Activated CD8-positive, alpha-beta memory T cell treated with anti-CD3 and anti-CD28 coated beads for 36 hours (primary cell): ENCODE measurements at regions not wholly inside any gene's neighbourhood (a gene's known extent, or its start where the extent isn't known, plus 50 kb on each side); places are given as distances from the start of the nearest gene placed in this dataset.

Experiments
- CTCF ChIA-PET: fragments of 350-600 bp; sonication (Branson Sonifier 250); formaldehyde crosslinking; loops from one replicate; lab custom pipeline; 2021; ENCODE audit warnings: antibody characterized with exemption; lab: Charles Lee
- POLR2A ChIA-PET: fragments of 350-600 bp; sonication (Branson Sonifier 250); formaldehyde crosslinking; loops from one replicate; lab custom pipeline; 2021; ENCODE audit warnings: antibody characterized with exemption; lab: Charles Lee

- ChIA-PET POLR2A (no interaction called here), CTCF (no interaction called here)
Measured at GRCh38 chr16:86432048-86432447, 78.3 kb upstream of the FOXF1 start.

DNA sequence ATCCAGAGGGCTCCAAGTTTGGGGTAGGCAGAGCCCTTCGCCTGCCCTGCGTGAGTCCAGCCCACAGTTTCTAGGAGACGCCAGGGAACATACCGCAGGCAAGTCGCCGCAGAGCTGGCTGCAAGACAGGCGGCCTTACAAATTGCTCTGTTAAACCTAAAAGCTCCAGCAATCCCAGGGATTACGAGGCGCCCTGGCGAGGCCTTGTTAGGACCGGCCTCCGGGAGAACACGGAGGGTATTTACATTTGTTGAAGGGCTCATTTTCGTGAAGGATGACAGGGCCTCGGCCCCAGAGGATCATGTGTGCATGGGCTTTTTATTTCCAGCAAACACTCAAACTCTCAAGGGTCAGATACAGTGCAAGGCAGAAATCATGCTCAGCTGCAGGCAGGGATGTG lies 77.6 kb upstream of the FOXF1 start:
- CTCF ChIA-PET = no interaction called here
- POLR2A ChIA-PET = no interaction called here

DNA sequence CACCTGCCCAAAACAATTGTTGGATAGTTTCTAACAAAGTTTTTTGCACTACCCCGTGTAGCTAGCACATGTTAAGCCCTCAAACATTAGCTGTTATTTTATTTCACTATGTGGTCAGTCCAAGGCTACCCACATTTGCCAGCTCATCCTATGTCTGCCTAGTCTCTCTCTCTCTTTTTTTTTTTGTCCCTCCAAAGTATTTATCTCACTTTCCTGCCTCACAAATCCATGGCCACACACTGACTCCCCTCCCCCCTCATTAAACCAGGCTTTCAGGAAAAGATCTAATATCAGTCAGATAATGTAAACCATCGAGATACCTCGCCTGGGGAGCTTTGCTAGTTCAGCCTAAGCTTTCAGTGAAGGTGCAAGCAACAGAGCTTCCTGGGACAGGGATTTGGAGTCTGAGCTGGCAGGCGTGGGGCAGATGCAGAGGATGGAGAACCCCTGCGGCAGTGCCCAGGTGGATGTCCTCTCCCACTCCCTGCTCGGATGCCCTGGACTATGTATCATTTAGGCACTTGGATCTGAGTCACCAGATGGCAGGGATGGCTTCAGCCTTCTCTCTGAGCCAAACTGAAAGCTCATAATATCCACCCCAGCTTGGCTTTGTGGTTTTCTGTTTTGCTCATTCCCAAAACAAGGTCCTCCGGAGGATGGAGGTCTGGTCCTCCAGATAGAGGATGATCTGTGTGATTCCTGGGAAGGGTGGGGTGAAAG lies 73.7 kb upstream of the FOXF1 start:
- POLR2A ChIA-PET = no interaction called here
- CTCF ChIA-PET = no interaction called here

GRCh38 chr16:86437348-86437747 lies 73.0 kb upstream of the FOXF1 start:
- POLR2A ChIA-PET = no interaction called here
- CTCF ChIA-PET = no interaction called here

DNA sequence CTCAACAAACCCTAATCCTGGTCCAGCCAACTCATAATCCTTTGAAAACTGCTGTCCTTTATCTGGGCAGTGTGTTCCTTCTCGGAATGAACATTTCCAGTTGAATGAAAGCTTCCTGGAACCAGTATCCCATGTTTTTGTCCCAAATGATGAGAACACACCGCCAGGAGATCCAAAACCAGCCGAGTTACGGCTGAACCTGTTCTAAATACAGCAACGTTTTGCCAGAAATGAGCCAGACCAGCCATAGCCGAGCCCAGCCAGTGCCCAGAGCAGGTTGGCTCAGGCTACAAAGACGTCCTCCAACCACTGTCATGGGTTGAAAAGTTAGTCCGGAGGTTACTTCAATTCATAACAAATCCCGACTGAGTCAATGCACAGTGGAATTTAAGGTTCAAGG lies 67.6 kb upstream of the FOXF1 start:
- POLR2A ChIA-PET = no interaction called here
- CTCF ChIA-PET = no interaction called here

- ChIA-PET POLR2A (no interaction called here), CTCF (no interaction called here)
Measured at GRCh38 chr16:86443508-86444147, 66.7 kb upstream of the FOXF1 start.

GRCh38 chr16:86444261-86444660 lies 66.1 kb upstream of the FOXF1 start:
- ChIA-PET CTCF (no interaction called here), POLR2A (no interaction called here)

DNA sequence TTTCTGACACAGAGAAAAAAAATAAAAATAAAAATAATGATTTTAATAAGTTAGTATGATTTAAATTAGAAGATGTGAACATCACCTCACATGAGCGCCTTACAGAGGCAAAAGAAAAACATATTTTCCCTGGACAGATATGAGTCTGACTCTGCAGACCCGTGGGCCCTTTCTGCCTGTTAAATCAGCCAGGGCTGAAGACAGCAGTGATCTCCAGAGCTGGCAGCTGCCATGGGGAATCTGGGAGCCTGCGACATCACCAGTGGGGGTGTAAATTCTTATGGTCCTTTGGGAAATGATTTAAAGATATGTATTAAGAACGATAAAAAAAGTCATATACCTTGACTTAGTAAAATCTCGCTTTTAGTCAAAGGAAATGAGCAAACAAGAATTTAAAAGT lies 65.7 kb upstream of the FOXF1 start:
- POLR2A ChIA-PET = no interaction called here

GRCh38 chr16:86446279-86446678 lies 64.0 kb upstream of the FOXF1 start:
- ChIA-PET POLR2A (no interaction called here), CTCF (interaction anchor here (1.0 kb wide), 1 partner anchor 11 kb away, joined by 3 read pairs; no protein-coding TSS in a partner anchor)

More for the DNA sequence above, 65.7 kb upstream of the FOXF1 start:
- CTCF ChIA-PET = no interaction called here

DNA sequence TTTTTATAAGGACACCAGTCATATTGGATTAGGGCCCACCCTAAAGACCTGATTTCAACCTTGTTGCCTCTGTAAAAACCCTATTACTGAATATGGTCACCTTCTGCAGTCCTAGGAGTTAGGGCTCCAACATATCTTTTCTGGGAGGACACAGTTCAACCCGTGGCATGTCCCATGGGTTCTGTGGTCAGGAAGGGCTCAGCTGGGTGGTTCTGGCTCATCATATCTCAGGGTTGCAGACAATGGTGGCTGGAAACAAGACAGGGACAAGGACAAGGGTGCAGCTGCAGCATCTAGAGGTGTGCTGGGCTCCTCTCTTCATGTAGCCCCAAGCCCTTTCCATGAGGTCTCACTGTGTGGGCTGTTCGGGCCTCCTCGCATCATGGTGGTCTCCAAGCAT lies 63.1 kb upstream of the FOXF1 start:
- CTCF ChIA-PET = no interaction called here

DNA sequence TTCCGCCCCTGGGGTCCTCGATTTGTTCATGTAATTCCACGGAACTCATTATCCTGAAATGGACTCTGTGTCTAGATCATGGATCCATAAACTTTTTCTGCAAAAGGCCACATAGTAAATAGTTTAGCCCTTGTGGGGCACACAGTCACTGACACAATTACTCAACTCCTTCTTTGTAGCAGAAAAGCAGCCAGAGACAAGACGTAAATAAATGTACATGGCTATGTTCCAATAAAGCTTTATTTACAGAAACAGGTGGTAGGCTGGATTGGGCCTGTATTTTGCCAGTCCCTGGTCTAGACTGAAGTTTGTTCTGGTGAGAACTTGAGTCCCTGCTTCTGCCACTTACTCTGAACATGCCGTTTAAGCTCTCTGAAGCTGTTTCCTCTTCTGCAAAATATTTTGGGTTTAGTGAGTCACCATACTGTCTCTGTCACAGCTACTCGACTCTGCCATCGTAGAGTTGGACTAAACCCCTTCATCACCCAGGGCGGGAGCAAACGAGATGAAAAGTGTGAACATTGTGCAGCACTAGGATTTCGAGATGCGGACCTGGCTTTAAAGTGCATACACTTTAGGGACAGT lies 61.9 kb upstream of the FOXF1 start:
- ChIA-PET POLR2A (no interaction called here), CTCF (no interaction called here)

More for the DNA sequence above, 63.1 kb upstream of the FOXF1 start:
- POLR2A ChIA-PET = no interaction called here

DNA sequence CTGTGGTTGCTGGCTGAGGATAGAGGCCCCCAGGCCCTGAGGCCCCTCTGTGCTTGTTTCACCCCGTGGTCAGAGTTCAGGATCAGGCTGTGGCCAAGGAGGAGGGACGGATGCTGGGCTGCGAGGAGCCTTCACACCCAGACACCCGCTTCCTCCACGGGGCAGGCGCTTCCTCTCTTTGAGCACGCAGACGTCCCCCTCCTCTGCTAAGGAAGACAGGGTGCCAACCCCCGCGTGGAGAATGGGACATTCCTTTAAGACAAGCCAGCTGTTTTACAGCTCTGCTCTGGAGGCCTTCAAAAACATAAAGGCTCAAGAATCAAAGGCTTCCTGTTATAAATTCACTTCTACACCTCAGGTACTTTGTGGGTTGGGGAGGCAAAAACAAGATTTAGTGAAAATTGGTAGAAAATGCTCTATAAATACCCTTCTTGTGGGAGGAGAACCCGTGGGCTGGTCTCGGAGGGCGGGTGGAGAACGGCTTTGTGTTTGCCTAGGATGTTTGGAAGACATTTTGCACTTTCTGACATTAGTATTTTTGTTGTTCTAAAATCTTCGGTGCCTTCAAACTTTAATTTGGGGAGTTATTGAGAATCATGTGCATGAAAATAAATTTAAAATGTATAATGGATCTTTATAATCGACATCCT lies 60.8 kb upstream of the FOXF1 start:
- POLR2A ChIA-PET = no interaction called here
- CTCF ChIA-PET = no interaction called here

- POLR2A ChIA-PET = no interaction called here
- CTCF ChIA-PET = no interaction called here
Measured at GRCh38 chr16:86450691-86451090, 59.6 kb upstream of the FOXF1 start.

DNA sequence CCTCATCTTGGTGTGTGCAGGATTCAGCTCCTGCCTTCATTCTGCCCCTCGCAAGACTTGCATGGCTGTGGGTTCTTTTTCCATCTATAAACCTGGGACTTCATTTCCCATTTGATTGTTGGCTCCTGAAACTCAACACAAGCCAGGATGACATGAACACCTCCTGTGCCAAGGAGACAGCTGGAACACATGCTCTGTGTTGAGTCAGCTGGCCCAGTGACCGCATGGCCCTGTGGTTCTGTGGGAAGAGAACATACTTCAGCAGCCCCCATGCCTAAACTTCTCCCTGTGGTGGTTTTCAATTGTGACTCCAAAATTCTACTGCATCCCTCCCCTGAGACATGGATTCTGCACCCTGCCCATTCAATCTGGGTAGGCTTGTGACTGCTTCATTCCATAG lies 57.9 kb upstream of the FOXF1 start:
- POLR2A ChIA-PET = no interaction called here

GRCh38 chr16:86455116-86455515 lies 55.2 kb upstream of the FOXF1 start:
- POLR2A ChIA-PET = no interaction called here
- CTCF ChIA-PET = no interaction called here

More for the DNA sequence above, 57.9 kb upstream of the FOXF1 start:
- CTCF ChIA-PET = no interaction called here

- POLR2A ChIA-PET = no interaction called here
- CTCF ChIA-PET = no interaction called here
Measured at GRCh38 chr16:86455640-86456039, 54.7 kb upstream of the FOXF1 start.

DNA sequence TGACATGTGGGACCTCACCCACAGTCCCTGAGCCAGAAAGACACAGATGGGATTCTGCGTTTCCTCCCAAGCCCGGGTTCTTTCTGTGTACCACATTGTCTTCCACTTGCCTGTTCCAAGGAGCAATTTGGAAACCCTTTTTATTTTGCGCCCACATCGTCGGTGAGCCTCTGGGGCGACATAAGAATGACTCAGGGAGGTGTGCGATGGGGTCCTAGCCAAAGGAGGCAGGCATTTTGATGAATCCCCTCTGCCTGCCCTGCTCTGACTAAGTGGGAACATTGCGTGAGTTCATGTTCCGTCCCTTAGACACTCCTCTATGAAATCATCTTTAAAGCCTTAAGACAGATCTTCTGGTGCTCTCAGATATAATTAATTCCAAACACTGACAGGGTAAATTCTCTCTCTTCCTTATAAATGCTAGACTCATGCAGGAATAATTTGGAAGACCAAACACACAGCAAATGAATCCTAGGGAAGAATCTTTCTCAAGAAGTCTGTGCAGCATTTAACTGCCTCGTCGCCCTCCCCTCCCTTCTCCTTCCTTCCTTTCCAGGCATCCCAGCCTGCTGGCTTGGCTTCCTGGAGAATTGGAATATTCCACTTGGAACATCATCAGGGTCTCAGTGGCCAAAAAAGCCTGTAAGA lies 52.7 kb upstream of the FOXF1 start:
- ChIA-PET CTCF (no interaction called here), POLR2A (no interaction called here)

- POLR2A ChIA-PET = no interaction called here
- CTCF ChIA-PET = no interaction called here
Measured at GRCh38 chr16:86458149-86458777, 52.1 kb upstream of the FOXF1 start.

- ChIA-PET POLR2A (no interaction called here), CTCF (no interaction called here)
Measured at GRCh38 chr16:86459266-86459665, 51.1 kb upstream of the FOXF1 start.
